ENCODE measurements at regions not wholly inside any gene's neighbourhood (a gene's known extent, or its start where the extent isn't known, plus 50 kb on each side); places are given as distances from the start of the nearest gene placed in this dataset.

GRCh38 chr10:129272176-129272575 is 194.9 kb upstream of the MGMT start:
- H3K27ac ChIP-seq = no peak overlapping the region
- H3K9ac ChIP-seq = no peak overlapping the region
- no peaks in the 10 kb centered on the region for H3K27me3 ChIP-seq (ENCODE audit: control insufficient read depth, insufficient read depth, low read length)
- no peaks in the 10 kb centered on the region for H3K9me3 ChIP-seq (ENCODE audit: control insufficient read depth, low read length)
- no peaks in the 10 kb centered on the region for H3K36me3 ChIP-seq (ENCODE audit: control insufficient read depth, insufficient read depth, low read length)
- TF ChIP-seq CTCF (IDR thresholded peaks at IDR 0.05) = no peak
- H2AFZ ChIP-seq = no peak overlapping the region
- no peak overlapping the region for H3K4me3 ChIP-seq (ENCODE audit: low read depth, low read length)
- H3K79me2 ChIP-seq = no peaks in the 10 kb centered on the region
- no peaks in the 10 kb centered on the region for H3K4me1 ChIP-seq
- H3K4me2 ChIP-seq (ENCODE audit: low read length) = no peak overlapping the region

GRCh38 chr10:129272866-129273650 is 194.0 kb upstream of the MGMT start:
- Histone ChIP-seq H3K9me3 (ENCODE audit: control insufficient read depth, low read length) (no peaks in the 10 kb centered on the region), H3K4me1 (no peaks in the 10 kb centered on the region), H3K4me2 (ENCODE audit: low read length) (no peak overlapping the region), H3K36me3 (ENCODE audit: control insufficient read depth, insufficient read depth, low read length) (no peaks in the 10 kb centered on the region), H3K27me3 (ENCODE audit: control insufficient read depth, insufficient read depth, low read length) (no peaks in the 10 kb centered on the region), H3K4me3 (ENCODE audit: low read depth, low read length) (no peak overlapping the region), H3K9ac (no peak overlapping the region), H2AFZ (no peak overlapping the region), H3K79me2 (no peaks in the 10 kb centered on the region), H3K27ac (no peak overlapping the region)
- TF ChIP-seq CTCF (IDR thresholded peaks at IDR 0.05) = no peak

GRCh38 chr10:129273860-129274259 is 193.2 kb upstream of the MGMT start:
- TF ChIP-seq CTCF (IDR thresholded peaks at IDR 0.05) = no peak
- no peak overlapping the region for H3K4me3 ChIP-seq (ENCODE audit: low read depth, low read length)
- no peak overlapping the region for H3K4me2 ChIP-seq (ENCODE audit: low read length)
- no peak overlapping the region for H3K27ac ChIP-seq
- H3K9ac ChIP-seq = no peak overlapping the region
- H3K9me3 ChIP-seq (ENCODE audit: control insufficient read depth, low read length) = no peaks in the 10 kb centered on the region
- H3K4me1 ChIP-seq = no peaks in the 10 kb centered on the region
- no peaks in the 10 kb centered on the region for H3K27me3 ChIP-seq (ENCODE audit: control insufficient read depth, insufficient read depth, low read length)
- H3K36me3 ChIP-seq (ENCODE audit: control insufficient read depth, insufficient read depth, low read length) = no peaks in the 10 kb centered on the region
- H3K79me2 ChIP-seq = no peaks in the 10 kb centered on the region
- no peak overlapping the region for H2AFZ ChIP-seq

GRCh38 chr10:129274748-129275474 is 192.1 kb upstream of the MGMT start:
- Histone ChIP-seq H3K27ac (no peak overlapping the region), H3K36me3 (ENCODE audit: control insufficient read depth, insufficient read depth, low read length) (no peaks in the 10 kb centered on the region), H3K27me3 (ENCODE audit: control insufficient read depth, insufficient read depth, low read length) (no peaks in the 10 kb centered on the region), H3K9ac (no peak overlapping the region), H3K79me2 (no peaks in the 10 kb centered on the region), H2AFZ (no peak overlapping the region), H3K4me2 (ENCODE audit: low read length) (no peak overlapping the region), H3K9me3 (ENCODE audit: control insufficient read depth, low read length) (no peaks in the 10 kb centered on the region), H3K4me1 (no peaks in the 10 kb centered on the region), H3K4me3 (ENCODE audit: low read depth, low read length) (no peak overlapping the region)
- no peak for TF ChIP-seq CTCF (IDR thresholded peaks at IDR 0.05)

All from parathyroid adenoma (tissue), 2 donors.